Skeletal muscle satellite cell (primary cell): ENCODE measurements at regions not wholly inside any gene's neighbourhood (a gene's known extent, or its start where the extent isn't known, plus 50 kb on each side); places are given as distances from the start of the nearest gene placed in this dataset.
"Not testable (repeated sequence)": the region's sequence is repeated elsewhere in the genome, so short reads cannot be mapped to it uniquely, and the experiment has no call there.

ENCODE experiments used
- H3K27me3 ChIP-seq: 2 replicates; pipeline ENCODE4 v1.7.0; 2013; ENCODE audit warnings: low read length; ENCODE audit not compliant: control insufficient read depth, insufficient read depth
- H3K36me3 ChIP-seq: 2 replicates; pipeline ENCODE4 v1.7.0; 2013; ENCODE audit warnings: mild to moderate bottlenecking, control low read depth, low read length; ENCODE audit not compliant: insufficient read depth
- H3K4me1 ChIP-seq: 2 replicates; pipeline ENCODE4 v1.7.0; 2013; ENCODE audit warnings: low read length; ENCODE audit not compliant: control insufficient read depth, insufficient read depth
- H3K4me2 ChIP-seq: 2 replicates; pipeline ENCODE4 v1.7.0; 2013; ENCODE audit warnings: mild to moderate bottlenecking, low read length
- H3K4me3 ChIP-seq: 2 replicates; pipeline ENCODE4 v1.7.0; 2013; ENCODE audit warnings: low read length
- H3K9ac ChIP-seq: 2 replicates; pipeline ENCODE4 v1.7.0; 2013; ENCODE audit warnings: mild to moderate bottlenecking, low read depth, low read length, moderate library complexity
- H3K9me3 ChIP-seq: replicated peaks from 2 replicates; pipeline ENCODE4 v1.7.0; 2013; ENCODE audit warnings: mild to moderate bottlenecking, control low read depth, low read length

GRCh38 chr20:22062874-22063273 is 357.4 kb downstream of the PAX1 start:
- no peak overlapping the region for H3K9ac ChIP-seq
- H3K36me3 ChIP-seq = no peaks in the 10 kb centered on the region
- no peaks in the 10 kb centered on the region for H3K27me3 ChIP-seq
- H3K9me3 ChIP-seq = no peaks in the 10 kb centered on the region
- no peak overlapping the region for H3K4me3 ChIP-seq
- no peak overlapping the region for H3K4me2 ChIP-seq
- H3K4me1 ChIP-seq = no peaks in the 10 kb centered on the region

GRCh38 chr20:22060610-22061009 is 355.1 kb downstream of the PAX1 start:
- Histone ChIP-seq H3K9me3 (no peaks in the 10 kb centered on the region), H3K4me3 (no peak overlapping the region), H3K4me2 (no peak overlapping the region), H3K27me3 (no peaks in the 10 kb centered on the region), H3K9ac (no peak overlapping the region), H3K36me3 (no peaks in the 10 kb centered on the region), H3K4me1 (no peaks in the 10 kb centered on the region)

- Histone ChIP-seq H3K4me2 (no peak overlapping the region), H3K4me1 (no peaks in the 10 kb centered on the region), H3K4me3 (no peak overlapping the region), H3K36me3 (no peaks in the 10 kb centered on the region), H3K9ac (no peak overlapping the region), H3K9me3 (no peaks in the 10 kb centered on the region), H3K27me3 (no peaks in the 10 kb centered on the region)
These were observed 353.3 kb downstream of the PAX1 start for GRCh38 chr20:22058746-22059145.

GRCh38 chr20:22055981-22056380 is 350.5 kb downstream of the PAX1 start:
- no peaks in the 10 kb centered on the region for H3K27me3 ChIP-seq
- no peaks in the 10 kb centered on the region for H3K36me3 ChIP-seq
- H3K4me1 ChIP-seq = no peaks in the 10 kb centered on the region
- H3K4me3 ChIP-seq = no peak overlapping the region
- no peaks in the 10 kb centered on the region for H3K9me3 ChIP-seq
- H3K9ac ChIP-seq = no peak overlapping the region
- no peak overlapping the region for H3K4me2 ChIP-seq

GRCh38 chr20:22052025-22052650 is 346.7 kb downstream of the PAX1 start:
- H3K27me3 ChIP-seq = no peaks in the 10 kb centered on the region
- no peak overlapping the region for H3K4me2 ChIP-seq

GRCh38 chr20:22045956-22046507 is 340.6 kb downstream of the PAX1 start:
- H3K27me3 ChIP-seq, H3K4me2 ChIP-seq, H3K9me3 ChIP-seq, H3K9ac ChIP-seq, H3K4me3 ChIP-seq, H3K36me3 ChIP-seq, H3K4me1 ChIP-seq: not testable (repeated sequence)

More at GRCh38 chr20:22052025-22052650, 346.7 kb downstream of the PAX1 start:
- no peak overlapping the region for H3K4me3 ChIP-seq
- H3K9me3 ChIP-seq = no peaks in the 10 kb centered on the region
- no peaks in the 10 kb centered on the region for H3K36me3 ChIP-seq
- no peak overlapping the region for H3K9ac ChIP-seq
- no peaks in the 10 kb centered on the region for H3K4me1 ChIP-seq

- H3K27me3 ChIP-seq = no peaks in the 10 kb centered on the region
- no peak overlapping the region for H3K4me3 ChIP-seq
- no peak overlapping the region for H3K9ac ChIP-seq
- H3K36me3 ChIP-seq = no peaks in the 10 kb centered on the region
- H3K4me1 ChIP-seq = no peaks in the 10 kb centered on the region
- H3K4me2 ChIP-seq = no peak overlapping the region
- H3K9me3 ChIP-seq = no peaks in the 10 kb centered on the region
These were observed 322.0 kb downstream of the PAX1 start for GRCh38 chr20:22027423-22027822.

GRCh38 chr20:22020201-22020600 is 314.7 kb downstream of the PAX1 start:
- H3K27me3 ChIP-seq = no peaks in the 10 kb centered on the region
- H3K4me2 ChIP-seq = no peak overlapping the region

GRCh38 chr20:22008456-22008855 is 303.0 kb downstream of the PAX1 start:
- no peaks in the 10 kb centered on the region for H3K4me1 ChIP-seq
- no peak overlapping the region for H3K4me3 ChIP-seq
- no peaks in the 10 kb centered on the region for H3K9me3 ChIP-seq
- H3K36me3 ChIP-seq = no peaks in the 10 kb centered on the region
- no peak overlapping the region for H3K9ac ChIP-seq
- H3K27me3 ChIP-seq = no peaks in the 10 kb centered on the region
- no peak overlapping the region for H3K4me2 ChIP-seq

More at GRCh38 chr20:22020201-22020600, 314.7 kb downstream of the PAX1 start:
- no peak overlapping the region for H3K4me3 ChIP-seq
- no peaks in the 10 kb centered on the region for H3K9me3 ChIP-seq
- no peak overlapping the region for H3K9ac ChIP-seq
- no peaks in the 10 kb centered on the region for H3K4me1 ChIP-seq
- H3K36me3 ChIP-seq = no peaks in the 10 kb centered on the region

- no peaks in the 10 kb centered on the region for H3K9me3 ChIP-seq
- H3K27me3 ChIP-seq = no peaks in the 10 kb centered on the region
- H3K9ac ChIP-seq = no peak overlapping the region
- H3K4me1 ChIP-seq = no peaks in the 10 kb centered on the region
- H3K4me2 ChIP-seq = no peak overlapping the region
- H3K4me3 ChIP-seq = no peak overlapping the region
- H3K36me3 ChIP-seq = no peaks in the 10 kb centered on the region
These were observed 300.8 kb downstream of the PAX1 start for GRCh38 chr20:22006306-22006705.

- Histone ChIP-seq H3K36me3 (no peaks in the 10 kb centered on the region), H3K27me3 (no peaks in the 10 kb centered on the region), H3K4me1 (no peaks in the 10 kb centered on the region), H3K4me2 (no peak overlapping the region), H3K4me3 (no peak overlapping the region), H3K9me3 (no peaks in the 10 kb centered on the region), H3K9ac (no peak overlapping the region)
These were observed 300.1 kb downstream of the PAX1 start for GRCh38 chr20:22005535-22005934.

- no peak overlapping the region for H3K4me3 ChIP-seq
- no peaks in the 10 kb centered on the region for H3K9me3 ChIP-seq
- no peaks in the 10 kb centered on the region for H3K27me3 ChIP-seq
- no peaks in the 10 kb centered on the region for H3K4me1 ChIP-seq
- no peaks in the 10 kb centered on the region for H3K36me3 ChIP-seq
- H3K9ac ChIP-seq = no peak overlapping the region
- H3K4me2 ChIP-seq = no peak overlapping the region
These were observed 299.5 kb downstream of the PAX1 start for GRCh38 chr20:22004946-22005345.
